Right atrium auricular region (tissue), 2 donors: ENCODE measurements at regions not wholly inside any gene's neighbourhood (a gene's known extent, or its start where the extent isn't known, plus 50 kb on each side); places are given as distances from the start of the nearest gene placed in this dataset.
A peak's percentile ranks its signal among the peaks of the same experiment; 100 is the strongest.

Experiments used
- DNase-seq: peaks from one replicate; pipeline ENCODE4 v3.0.0-alpha.2; 2019; ENCODE audit warnings: low spot score
- H3K27ac ChIP-seq, 2 donors: fragments of 200-600 bp; sonication (generic); 1 replicate in 1 of 2; 2 replicates in 1 of 2; pipeline ENCODE4 v1.5.1; 2016 to 2019
- H3K27me3 ChIP-seq, 2 donors: fragments of 200-600 bp; sonication (generic); one replicate each; pipeline versions ENCODE4 v1.5.1 to v1.6.0; 2017 to 2019
- H3K36me3 ChIP-seq: fragments of 200-600 bp; sonication (generic); one replicate; pipeline ENCODE4 v1.5.1; 2016
- H3K4me1 ChIP-seq, 2 donors: fragments of 200-600 bp; sonication (generic); one replicate each; pipeline versions ENCODE4 v1.5.1 to v1.6.0; 2017 to 2019
- H3K4me3 ChIP-seq, 2 donors: fragments of 200-600 bp; sonication (generic); 1 replicate in 1 of 2; 2 replicates in 1 of 2; pipeline ENCODE4 v1.5.1; 2017 to 2019; ENCODE audit warnings: mild to moderate bottlenecking in 1 of 2, moderate library complexity in 1 of 2
- H3K9me3 ChIP-seq, 2 donors: fragments of 200-600 bp; sonication (generic); one replicate each; pipeline ENCODE4 v1.5.1; 2019
- CTCF ChIP-seq, 2 donors: fragments of 200-600 bp; sonication (generic); IDR thresholded peaks; one replicate each; pipeline ENCODE4 v1.5.1; 2019; ENCODE audit warnings: antibody characterized with exemption in 2 of 2

- H3K4me1 ChIP-seq: no peaks in the 10 kb centered on the region
- DNase-seq: no peak
Observed at GRCh38 chr9:86839522-86839921, 107.8 kb downstream of the GAS1 start.

GRCh38 chr9:86838519-86839497 is 108.5 kb downstream of the GAS1 start:
- no peak for TF ChIP-seq CTCF (IDR thresholded peaks at IDR 0.05)
- Histone ChIP-seq H3K4me3 (no peak overlapping the region), H3K27ac (peak overlapping the region; percentile 19 to 46), H3K9me3 (no peaks in the 10 kb centered on the region), H3K27me3 (no peaks in the 10 kb centered on the region), H3K4me1 (no peaks in the 10 kb centered on the region), H3K36me3 (no peaks in the 10 kb centered on the region)
- DNase-seq: no peak

More at GRCh38 chr9:86839522-86839921, 107.8 kb downstream of the GAS1 start:
- H3K27me3 ChIP-seq: no peaks in the 10 kb centered on the region
- H3K9me3 ChIP-seq: no peaks in the 10 kb centered on the region
- H3K36me3 ChIP-seq: no peaks in the 10 kb centered on the region
- no peak for TF ChIP-seq CTCF (IDR thresholded peaks at IDR 0.05)
- H3K27ac ChIP-seq: peak overlapping the region; percentile 19 to 46
- H3K4me3 ChIP-seq: no peak overlapping the region

- DNase-seq: no peak
- H3K27ac ChIP-seq: no peak overlapping the region
Observed at GRCh38 chr9:86837345-86837744, 110.0 kb downstream of the GAS1 start.

GRCh38 chr9:86836797-86837196 is 110.5 kb downstream of the GAS1 start:
- TF ChIP-seq CTCF (IDR thresholded peaks at IDR 0.05): no peak

More at GRCh38 chr9:86837345-86837744, 110.0 kb downstream of the GAS1 start:
- no peaks in the 10 kb centered on the region for H3K36me3 ChIP-seq
- H3K4me3 ChIP-seq: no peak overlapping the region
- no peaks in the 10 kb centered on the region for H3K9me3 ChIP-seq
- H3K4me1 ChIP-seq: no peaks in the 10 kb centered on the region
- no peaks in the 10 kb centered on the region for H3K27me3 ChIP-seq
- no peak for TF ChIP-seq CTCF (IDR thresholded peaks at IDR 0.05)

GRCh38 chr9:86836266-86836665 is 111.0 kb downstream of the GAS1 start:
- Histone ChIP-seq H3K36me3 (no peaks in the 10 kb centered on the region), H3K4me1 (no peaks in the 10 kb centered on the region), H3K4me3 (no peak overlapping the region), H3K27me3 (no peaks in the 10 kb centered on the region), H3K9me3 (no peaks in the 10 kb centered on the region), H3K27ac (no peak overlapping the region)
- DNase-seq: no peak
- TF ChIP-seq CTCF (IDR thresholded peaks at IDR 0.05): no peak

More at GRCh38 chr9:86836797-86837196, 110.5 kb downstream of the GAS1 start:
- Histone ChIP-seq H3K4me1 (no peaks in the 10 kb centered on the region), H3K27ac (no peak overlapping the region), H3K36me3 (no peaks in the 10 kb centered on the region), H3K9me3 (no peaks in the 10 kb centered on the region), H3K4me3 (no peak overlapping the region), H3K27me3 (no peaks in the 10 kb centered on the region)
- no peak for DNase-seq
